HEK293 (cell line): ENCODE measurements at regions not wholly inside any gene's neighbourhood (a gene's known extent, or its start where the extent isn't known, plus 50 kb on each side); places are given as distances from the start of the nearest gene placed in this dataset.

Experiments
- CTCF ChIA-PET: fragments of 350-600 bp; formaldehyde crosslinking; extraction: SDS; loops from one replicate; lab custom pipeline; 2021; ENCODE audit warnings: antibody characterized with exemption; lab: Yijun Ruan, JAX
- POLR2A ChIA-PET: fragments of 300-600 bp; formaldehyde crosslinking; extraction: SDS; loops from one replicate; lab custom pipeline; 2020; ENCODE audit warnings: antibody characterized with exemption, inconsistent platforms; lab: Yijun Ruan, JAX
- H3K27ac ChIP-seq: fragments of 200-500 bp; sonication (Bioruptor generic); 2 replicates; pipeline ENCODE4 v1.5.1; 2014; ENCODE audit warnings: low read depth, low read length, control low read depth, inconsistent platforms; ENCODE audit errors: extremely low read depth
- H3K36me3 ChIP-seq, 2 experiments: fragments of 200-500 bp in 1 of 2; sonication (Bioruptor generic) in 1 of 2; 1 replicate in 1 of 2; 2 replicates in 1 of 2; pipeline ENCODE4 v1.5.1; 2014 to 2017; ENCODE audit warnings: inconsistent platforms in 2 of 2, low read length in 2 of 2; ENCODE audit not compliant: control insufficient read depth in 2 of 2, insufficient read depth in 1 of 2
- H3K4me1 ChIP-seq: fragments of 200-500 bp; sonication (Bioruptor generic); 2 replicates; pipeline ENCODE4 v1.5.1; 2014; ENCODE audit warnings: mild to moderate bottlenecking, low read length, inconsistent platforms; ENCODE audit not compliant: control insufficient read depth, insufficient read depth
- H3K4me3 ChIP-seq: 2 replicates; pipeline ENCODE4 v1.5.1; 2011; ENCODE audit warnings: low read depth, mild to moderate bottlenecking, control low read depth, low read length, moderate library complexity
- H3K9me3 ChIP-seq: fragments of 200-500 bp; sonication (Bioruptor generic); 2 replicates; pipeline ENCODE4 v1.5.1; 2014; ENCODE audit warnings: low read depth, low read length, inconsistent platforms; ENCODE audit not compliant: control insufficient read depth, insufficient read depth
- GFI1B ChIP-seq: fragments of 450-650 bp; formaldehyde crosslinking; IDR thresholded peaks from 2 replicates; pipeline ENCODE4 v1.5.1; 2016; ENCODE audit warnings: missing biosample characterization, missing genetic modification characterization
- KLF8 ChIP-seq: fragments of 450-650 bp; formaldehyde crosslinking; IDR thresholded peaks from 2 replicates; pipeline ENCODE4 v1.5.1; 2016; ENCODE audit warnings: missing biosample characterization, missing genetic modification characterization
- ZNF157 ChIP-seq: fragments of 450-650 bp; formaldehyde crosslinking; IDR thresholded peaks from 2 replicates; pipeline ENCODE4 v1.5.1; 2016; ENCODE audit warnings: missing biosample characterization, missing genetic modification characterization
- ZNF214 ChIP-seq: fragments of 450-650 bp; formaldehyde crosslinking; IDR thresholded peaks from 2 replicates; pipeline ENCODE4 v1.5.1; 2017; ENCODE audit warnings: missing biosample characterization, mild to moderate bottlenecking, missing genetic modification characterization, borderline replicate concordance
- ZNF302 ChIP-seq: fragments of 450-650 bp; formaldehyde crosslinking; IDR thresholded peaks from 2 replicates; pipeline ENCODE4 v1.5.1; 2016; ENCODE audit warnings: missing biosample characterization, missing genetic modification characterization, low read depth
- ZNF654 ChIP-seq: fragments of 450-650 bp; formaldehyde crosslinking; IDR thresholded peaks from 2 replicates; pipeline ENCODE4 v1.5.1; 2016; ENCODE audit warnings: low read depth, missing biosample characterization, missing genetic modification characterization
- ZNF677 ChIP-seq: fragments of 450-650 bp; IDR thresholded peaks from 2 replicates; pipeline ENCODE4 v1.5.0; 2018; ENCODE audit warnings: missing biosample characterization, mild to moderate bottlenecking, missing genetic modification characterization, moderate library complexity
- ZNF76 ChIP-seq: fragments of 450-650 bp; formaldehyde crosslinking; IDR thresholded peaks from 2 replicates; pipeline ENCODE4; 2016; ENCODE audit warnings: low read depth, missing biosample characterization, missing genetic modification characterization, borderline replicate concordance
- ZNF777 ChIP-seq: fragments of 450-650 bp; formaldehyde crosslinking; IDR thresholded peaks from 2 replicates; pipeline ENCODE4 v1.5.1; 2017; ENCODE audit warnings: missing biosample characterization, missing genetic modification characterization, borderline replicate concordance
- TF ChIP-seq, protein P1 (sequence below): fragments of 450-650 bp; formaldehyde crosslinking; IDR thresholded peaks from 2 replicates; pipeline ENCODE4 v1.5.1; 2016; ENCODE audit warnings: missing biosample characterization, missing genetic modification characterization
- TF ChIP-seq, protein P2 (sequence below): fragments of 450-650 bp; formaldehyde crosslinking; IDR thresholded peaks from 2 replicates; pipeline ENCODE4 v1.5.1; 2017; ENCODE audit warnings: missing biosample characterization, mild to moderate bottlenecking, missing genetic modification characterization, moderate library complexity
- TF ChIP-seq, protein P3 (sequence below): fragments of 450-650 bp; formaldehyde crosslinking; IDR thresholded peaks from 2 replicates; pipeline ENCODE4 v1.5.1; 2016; ENCODE audit warnings: missing biosample characterization, missing genetic modification characterization
- TF ChIP-seq, protein P4 (sequence below): fragments of 450-650 bp; formaldehyde crosslinking; IDR thresholded peaks from 2 replicates; pipeline ENCODE4 v1.5.1; 2017; ENCODE audit warnings: missing biosample characterization, missing genetic modification characterization
- TF ChIP-seq, protein P5 (sequence below): fragments of 450-650 bp; formaldehyde crosslinking; IDR thresholded peaks from 2 replicates; pipeline ENCODE4 v1.5.1; 2016; ENCODE audit warnings: missing biosample characterization, missing genetic modification characterization
- TF ChIP-seq, protein P6 (sequence below): fragments of 450-650 bp; formaldehyde crosslinking; IDR thresholded peaks from 2 replicates; pipeline ENCODE4 v1.5.1; 2016; ENCODE audit warnings: missing biosample characterization, missing genetic modification characterization, borderline replicate concordance
- TF ChIP-seq, protein P7 (sequence below): fragments of 450-650 bp; formaldehyde crosslinking; optimal IDR thresholded peaks from 2 replicates; pipeline ENCODE3; 2016; ENCODE audit warnings: missing biosample characterization, mild to moderate bottlenecking, missing genetic modification characterization

DNA sequence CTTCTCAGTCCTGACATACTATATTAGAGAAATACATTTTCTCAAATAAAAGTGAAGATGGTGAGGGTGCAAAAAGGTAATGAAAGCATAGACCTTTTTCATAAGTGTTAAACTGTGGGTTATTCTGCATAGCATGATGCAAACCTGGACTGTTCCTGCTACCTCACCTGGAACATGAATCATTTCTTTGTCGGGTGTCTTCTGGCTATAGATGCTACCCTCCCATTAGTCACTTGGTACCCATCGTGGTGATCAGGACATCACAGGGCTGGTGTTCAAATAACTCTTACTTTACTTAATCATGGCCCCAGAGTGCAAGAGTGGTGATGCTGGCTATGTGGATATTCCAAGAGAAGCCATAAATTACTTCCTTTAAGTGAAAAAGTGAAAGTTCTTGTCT, 264.7 kb upstream of the AGA start:
- CTCF ChIA-PET, result no interaction called here
- no peaks in the 10 kb centered on the region for H3K36me3 ChIP-seq
- POLR2A ChIA-PET, result no interaction called here
- no peaks in the 10 kb centered on the region for H3K9me3 ChIP-seq
- H3K4me3 ChIP-seq, result no peak overlapping the region
- H3K4me1 ChIP-seq, result no peaks in the 10 kb centered on the region
- H3K27ac ChIP-seq, result no peak overlapping the region
- TF ChIP-seq, protein P1, sequence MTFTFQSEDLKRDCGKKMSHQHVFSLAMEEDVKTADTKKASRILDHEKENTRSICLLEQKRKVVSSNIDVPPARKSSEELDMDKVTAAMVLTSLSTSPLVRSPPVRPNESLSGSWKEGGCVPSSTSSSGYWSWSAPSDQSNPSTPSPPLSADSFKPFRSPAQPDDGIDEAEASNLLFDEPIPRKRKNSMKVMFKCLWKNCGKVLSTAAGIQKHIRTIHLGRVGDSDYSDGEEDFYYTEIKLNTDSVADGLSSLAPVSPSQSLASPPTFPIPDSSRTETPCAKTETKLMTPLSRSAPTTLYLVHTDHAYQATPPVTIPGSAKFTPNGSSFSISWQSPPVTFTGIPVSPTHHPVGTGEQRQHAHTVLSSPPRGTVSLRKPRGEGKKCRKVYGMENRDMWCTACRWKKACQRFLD (tag by site-specific recombination), result no peak
- TF ChIP-seq ZNF214 (tag by site-specific recombination) (no peak), ZNF777 (tag by site-specific recombination) (no peak), KLF8 (tag by site-specific recombination) (no peak), ZNF157 (tag by site-specific recombination) (no peak), ZNF677 (tag by site-specific recombination) (no peak), GFI1B (tag by site-specific recombination) (no peak)
- TF ChIP-seq, protein P2, sequence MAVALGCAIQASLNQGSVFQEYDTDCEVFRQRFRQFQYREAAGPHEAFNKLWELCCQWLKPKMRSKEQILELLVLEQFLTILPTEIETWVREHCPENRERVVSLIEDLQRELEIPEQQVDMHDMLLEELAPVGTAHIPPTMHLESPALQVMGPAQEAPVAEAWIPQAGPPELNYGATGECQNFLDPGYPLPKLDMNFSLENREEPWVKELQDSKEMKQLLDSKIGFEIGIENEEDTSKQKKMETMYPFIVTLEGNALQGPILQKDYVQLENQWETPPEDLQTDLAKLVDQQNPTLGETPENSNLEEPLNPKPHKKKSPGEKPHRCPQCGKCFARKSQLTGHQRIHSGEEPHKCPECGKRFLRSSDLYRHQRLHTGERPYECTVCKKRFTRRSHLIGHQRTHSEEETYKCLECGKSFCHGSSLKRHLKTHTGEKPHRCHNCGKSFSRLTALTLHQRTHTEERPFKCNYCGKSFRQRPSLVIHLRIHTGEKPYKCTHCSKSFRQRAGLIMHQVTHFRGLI, result no peak
- TF ChIP-seq, protein P3, sequence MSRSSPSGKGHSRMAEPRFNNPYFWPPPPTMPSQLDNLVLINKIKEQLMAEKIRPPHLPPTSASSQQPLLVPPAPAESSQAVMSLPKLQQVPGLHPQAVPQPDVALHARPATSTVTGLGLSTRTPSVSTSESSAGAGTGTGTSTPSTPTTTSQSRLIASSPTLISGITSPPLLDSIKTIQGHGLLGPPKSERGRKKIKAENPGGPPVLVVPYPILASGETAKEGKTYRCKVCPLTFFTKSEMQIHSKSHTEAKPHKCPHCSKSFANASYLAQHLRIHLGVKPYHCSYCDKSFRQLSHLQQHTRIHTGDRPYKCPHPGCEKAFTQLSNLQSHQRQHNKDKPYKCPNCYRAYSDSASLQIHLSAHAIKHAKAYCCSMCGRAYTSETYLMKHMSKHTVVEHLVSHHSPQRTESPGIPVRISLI, result no peak
- TF ChIP-seq, protein P4, sequence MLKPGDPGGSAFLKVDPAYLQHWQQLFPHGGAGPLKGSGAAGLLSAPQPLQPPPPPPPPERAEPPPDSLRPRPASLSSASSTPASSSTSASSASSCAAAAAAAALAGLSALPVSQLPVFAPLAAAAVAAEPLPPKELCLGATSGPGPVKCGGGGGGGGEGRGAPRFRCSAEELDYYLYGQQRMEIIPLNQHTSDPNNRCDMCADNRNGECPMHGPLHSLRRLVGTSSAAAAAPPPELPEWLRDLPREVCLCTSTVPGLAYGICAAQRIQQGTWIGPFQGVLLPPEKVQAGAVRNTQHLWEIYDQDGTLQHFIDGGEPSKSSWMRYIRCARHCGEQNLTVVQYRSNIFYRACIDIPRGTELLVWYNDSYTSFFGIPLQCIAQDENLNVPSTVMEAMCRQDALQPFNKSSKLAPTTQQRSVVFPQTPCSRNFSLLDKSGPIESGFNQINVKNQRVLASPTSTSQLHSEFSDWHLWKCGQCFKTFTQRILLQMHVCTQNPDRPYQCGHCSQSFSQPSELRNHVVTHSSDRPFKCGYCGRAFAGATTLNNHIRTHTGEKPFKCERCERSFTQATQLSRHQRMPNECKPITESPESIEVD (tag by site-specific recombination), result no peak
- TF ChIP-seq, protein P5, sequence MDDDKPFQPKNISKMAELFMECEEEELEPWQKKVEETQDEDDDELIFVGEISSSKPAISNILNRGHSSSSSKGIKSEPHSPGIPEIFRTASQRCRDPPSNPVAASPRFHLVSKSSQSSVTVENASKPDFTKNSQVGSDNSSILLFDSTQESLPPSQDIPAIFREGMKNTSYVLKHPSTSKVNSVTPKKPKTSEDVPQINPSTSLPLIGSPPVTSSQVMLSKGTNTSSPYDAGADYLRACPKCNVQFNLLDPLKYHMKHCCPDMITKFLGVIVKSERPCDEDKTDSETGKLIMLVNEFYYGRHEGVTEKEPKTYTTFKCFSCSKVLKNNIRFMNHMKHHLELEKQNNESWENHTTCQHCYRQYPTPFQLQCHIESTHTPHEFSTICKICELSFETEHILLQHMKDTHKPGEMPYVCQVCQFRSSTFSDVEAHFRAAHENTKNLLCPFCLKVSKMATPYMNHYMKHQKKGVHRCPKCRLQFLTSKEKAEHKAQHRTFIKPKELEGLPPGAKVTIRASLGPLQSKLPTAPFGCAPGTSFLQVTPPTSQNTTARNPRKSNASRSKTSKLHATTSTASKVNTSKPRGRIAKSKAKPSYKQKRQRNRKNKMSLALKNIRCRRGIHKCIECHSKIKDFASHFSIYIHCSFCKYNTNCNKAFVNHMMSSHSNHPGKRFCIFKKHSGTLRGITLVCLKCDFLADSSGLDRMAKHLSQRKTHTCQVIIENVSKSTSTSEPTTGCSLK (tag by site-specific recombination), result no peak

DNA sequence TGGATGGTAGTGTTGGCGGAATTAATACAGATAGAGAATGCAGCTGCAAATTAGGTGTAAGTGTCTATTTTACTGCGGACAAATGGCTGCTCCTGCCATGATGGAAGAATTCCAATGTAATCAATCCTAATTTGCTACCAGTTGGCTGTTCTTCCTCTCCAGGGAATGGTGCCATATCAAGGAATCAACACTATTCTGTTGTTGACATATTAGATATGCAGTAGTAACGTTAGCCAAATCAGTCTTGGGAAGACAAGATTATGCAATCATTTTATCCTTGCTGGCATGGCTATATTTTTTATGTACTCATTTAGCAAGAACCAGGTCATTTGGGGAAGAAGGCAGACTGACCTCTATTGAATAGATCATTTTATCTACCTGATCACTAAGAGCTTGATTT, 271.2 kb upstream of the AGA start:
- no peaks in the 10 kb centered on the region for H3K36me3 ChIP-seq
- ChIA-PET CTCF (interaction anchor here (0.6 kb wide), 1 partner anchor 14 kb away, joined by 3 read pairs; no protein-coding TSS in a partner anchor), POLR2A (no interaction called here)
- no peak overlapping the region for H3K4me3 ChIP-seq
- H3K4me1 ChIP-seq, result no peaks in the 10 kb centered on the region
- H3K27ac ChIP-seq, result no peak overlapping the region
- H3K9me3 ChIP-seq, result no peaks in the 10 kb centered on the region
- no peak for TF ChIP-seq ZNF76 (tag by site-specific recombination)
- TF ChIP-seq, protein P4 (tag by site-specific recombination), result no peak
- TF ChIP-seq, protein P6, sequence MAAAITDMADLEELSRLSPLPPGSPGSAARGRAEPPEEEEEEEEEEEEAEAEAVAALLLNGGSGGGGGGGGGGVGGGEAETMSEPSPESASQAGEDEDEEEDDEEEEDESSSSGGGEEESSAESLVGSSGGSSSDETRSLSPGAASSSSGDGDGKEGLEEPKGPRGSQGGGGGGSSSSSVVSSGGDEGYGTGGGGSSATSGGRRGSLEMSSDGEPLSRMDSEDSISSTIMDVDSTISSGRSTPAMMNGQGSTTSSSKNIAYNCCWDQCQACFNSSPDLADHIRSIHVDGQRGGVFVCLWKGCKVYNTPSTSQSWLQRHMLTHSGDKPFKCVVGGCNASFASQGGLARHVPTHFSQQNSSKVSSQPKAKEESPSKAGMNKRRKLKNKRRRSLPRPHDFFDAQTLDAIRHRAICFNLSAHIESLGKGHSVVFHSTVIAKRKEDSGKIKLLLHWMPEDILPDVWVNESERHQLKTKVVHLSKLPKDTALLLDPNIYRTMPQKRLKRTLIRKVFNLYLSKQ (tag by site-specific recombination), result no peak
- no peak for TF ChIP-seq ZNF654 (tag by site-specific recombination)
- TF ChIP-seq ZNF302 (tag by site-specific recombination), result no peak
- TF ChIP-seq, protein P7, sequence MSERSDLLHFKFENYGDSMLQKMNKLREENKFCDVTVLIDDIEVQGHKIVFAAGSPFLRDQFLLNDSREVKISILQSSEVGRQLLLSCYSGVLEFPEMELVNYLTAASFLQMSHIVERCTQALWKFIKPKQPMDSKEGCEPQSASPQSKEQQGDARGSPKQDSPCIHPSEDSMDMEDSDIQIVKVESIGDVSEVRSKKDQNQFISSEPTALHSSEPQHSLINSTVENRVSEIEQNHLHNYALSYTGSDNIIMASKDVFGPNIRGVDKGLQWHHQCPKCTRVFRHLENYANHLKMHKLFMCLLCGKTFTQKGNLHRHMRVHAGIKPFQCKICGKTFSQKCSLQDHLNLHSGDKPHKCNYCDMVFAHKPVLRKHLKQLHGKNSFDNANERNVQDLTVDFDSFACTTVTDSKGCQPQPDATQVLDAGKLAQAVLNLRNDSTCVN (tag by site-specific recombination), result no peak
